ENCODE measurements at regions not wholly inside any gene's neighbourhood (a gene's known extent, or its start where the extent isn't known, plus 50 kb on each side); places are given as distances from the start of the nearest gene placed in this dataset.

DNA sequence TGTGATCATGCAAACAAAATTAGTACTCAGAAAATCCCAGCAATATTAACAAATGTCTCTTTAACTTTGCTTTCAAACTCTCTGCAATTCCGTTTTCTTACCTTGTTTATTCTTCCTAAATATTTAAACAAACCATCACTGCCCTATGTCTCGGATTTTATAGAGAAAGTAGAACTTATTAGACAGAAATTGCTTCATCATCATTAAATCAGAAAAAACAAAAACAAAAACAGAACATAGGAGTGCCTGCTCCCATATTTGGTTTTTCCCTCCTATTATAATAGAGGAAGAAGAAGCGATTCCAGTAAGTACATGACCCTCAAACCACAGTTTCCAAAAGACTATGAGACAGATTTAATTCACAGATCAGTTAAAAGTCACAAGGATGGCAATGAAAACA, 1228.0 kb downstream of the RPA4 start:
- TF ChIP-seq, protein P1, sequence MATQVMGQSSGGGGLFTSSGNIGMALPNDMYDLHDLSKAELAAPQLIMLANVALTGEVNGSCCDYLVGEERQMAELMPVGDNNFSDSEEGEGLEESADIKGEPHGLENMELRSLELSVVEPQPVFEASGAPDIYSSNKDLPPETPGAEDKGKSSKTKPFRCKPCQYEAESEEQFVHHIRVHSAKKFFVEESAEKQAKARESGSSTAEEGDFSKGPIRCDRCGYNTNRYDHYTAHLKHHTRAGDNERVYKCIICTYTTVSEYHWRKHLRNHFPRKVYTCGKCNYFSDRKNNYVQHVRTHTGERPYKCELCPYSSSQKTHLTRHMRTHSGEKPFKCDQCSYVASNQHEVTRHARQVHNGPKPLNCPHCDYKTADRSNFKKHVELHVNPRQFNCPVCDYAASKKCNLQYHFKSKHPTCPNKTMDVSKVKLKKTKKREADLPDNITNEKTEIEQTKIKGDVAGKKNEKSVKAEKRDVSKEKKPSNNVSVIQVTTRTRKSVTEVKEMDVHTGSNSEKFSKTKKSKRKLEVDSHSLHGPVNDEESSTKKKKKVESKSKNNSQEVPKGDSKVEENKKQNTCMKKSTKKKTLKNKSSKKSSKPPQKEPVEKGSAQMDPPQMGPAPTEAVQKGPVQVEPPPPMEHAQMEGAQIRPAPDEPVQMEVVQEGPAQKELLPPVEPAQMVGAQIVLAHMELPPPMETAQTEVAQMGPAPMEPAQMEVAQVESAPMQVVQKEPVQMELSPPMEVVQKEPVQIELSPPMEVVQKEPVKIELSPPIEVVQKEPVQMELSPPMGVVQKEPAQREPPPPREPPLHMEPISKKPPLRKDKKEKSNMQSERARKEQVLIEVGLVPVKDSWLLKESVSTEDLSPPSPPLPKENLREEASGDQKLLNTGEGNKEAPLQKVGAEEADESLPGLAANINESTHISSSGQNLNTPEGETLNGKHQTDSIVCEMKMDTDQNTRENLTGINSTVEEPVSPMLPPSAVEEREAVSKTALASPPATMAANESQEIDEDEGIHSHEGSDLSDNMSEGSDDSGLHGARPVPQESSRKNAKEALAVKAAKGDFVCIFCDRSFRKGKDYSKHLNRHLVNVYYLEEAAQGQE (IDR thresholded peaks at IDR 0.05; ENCODE audit: insufficient read depth in 1 of 2, low read depth in 2 of 2, low read length in 1 of 2), result no peak
- TF ChIP-seq, protein P2, sequence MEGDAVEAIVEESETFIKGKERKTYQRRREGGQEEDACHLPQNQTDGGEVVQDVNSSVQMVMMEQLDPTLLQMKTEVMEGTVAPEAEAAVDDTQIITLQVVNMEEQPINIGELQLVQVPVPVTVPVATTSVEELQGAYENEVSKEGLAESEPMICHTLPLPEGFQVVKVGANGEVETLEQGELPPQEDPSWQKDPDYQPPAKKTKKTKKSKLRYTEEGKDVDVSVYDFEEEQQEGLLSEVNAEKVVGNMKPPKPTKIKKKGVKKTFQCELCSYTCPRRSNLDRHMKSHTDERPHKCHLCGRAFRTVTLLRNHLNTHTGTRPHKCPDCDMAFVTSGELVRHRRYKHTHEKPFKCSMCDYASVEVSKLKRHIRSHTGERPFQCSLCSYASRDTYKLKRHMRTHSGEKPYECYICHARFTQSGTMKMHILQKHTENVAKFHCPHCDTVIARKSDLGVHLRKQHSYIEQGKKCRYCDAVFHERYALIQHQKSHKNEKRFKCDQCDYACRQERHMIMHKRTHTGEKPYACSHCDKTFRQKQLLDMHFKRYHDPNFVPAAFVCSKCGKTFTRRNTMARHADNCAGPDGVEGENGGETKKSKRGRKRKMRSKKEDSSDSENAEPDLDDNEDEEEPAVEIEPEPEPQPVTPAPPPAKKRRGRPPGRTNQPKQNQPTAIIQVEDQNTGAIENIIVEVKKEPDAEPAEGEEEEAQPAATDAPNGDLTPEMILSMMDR (IDR thresholded peaks at IDR 0.05), result no peak
- no peak for TF ChIP-seq SIN3A (IDR thresholded peaks at IDR 0.05; ENCODE audit: borderline replicate concordance, insufficient read depth, low read depth, low read length)
